ENCODE measurements at regions not wholly inside any gene's neighbourhood (a gene's known extent, or its start where the extent isn't known, plus 50 kb on each side); places are given as distances from the start of the nearest gene placed in this dataset.

DNA sequence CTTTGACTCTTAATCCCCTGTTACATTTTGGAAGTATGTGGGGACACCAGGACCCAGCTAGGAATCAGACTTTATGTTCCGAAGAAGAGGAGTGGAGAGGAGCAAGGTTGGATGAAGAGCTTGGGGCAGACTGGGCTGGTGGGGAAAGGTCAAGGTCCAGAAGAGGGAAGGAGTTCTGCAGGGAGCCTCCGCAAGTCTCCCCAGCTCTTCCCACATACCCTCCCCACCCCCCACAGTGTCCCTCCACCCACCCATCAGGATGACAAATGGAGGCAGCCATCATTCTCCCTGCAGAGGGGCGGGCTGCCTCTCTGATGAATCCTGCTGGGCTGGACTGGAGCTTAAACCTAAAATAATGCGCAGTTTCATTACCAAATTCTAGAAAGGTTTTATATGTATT is 77.2 kb downstream of the ACKR3 start:
- TF ChIP-seq CTCF (IDR thresholded peaks at IDR 0.05) = no peak
- no peak for TF ChIP-seq EP300 (IDR thresholded peaks at IDR 0.05)

Data from ovary (tissue), 3 donors.